ENCODE measurements at regions not wholly inside any gene's neighbourhood (a gene's known extent, or its start where the extent isn't known, plus 50 kb on each side); places are given as distances from the start of the nearest gene placed in this dataset.

DNA sequence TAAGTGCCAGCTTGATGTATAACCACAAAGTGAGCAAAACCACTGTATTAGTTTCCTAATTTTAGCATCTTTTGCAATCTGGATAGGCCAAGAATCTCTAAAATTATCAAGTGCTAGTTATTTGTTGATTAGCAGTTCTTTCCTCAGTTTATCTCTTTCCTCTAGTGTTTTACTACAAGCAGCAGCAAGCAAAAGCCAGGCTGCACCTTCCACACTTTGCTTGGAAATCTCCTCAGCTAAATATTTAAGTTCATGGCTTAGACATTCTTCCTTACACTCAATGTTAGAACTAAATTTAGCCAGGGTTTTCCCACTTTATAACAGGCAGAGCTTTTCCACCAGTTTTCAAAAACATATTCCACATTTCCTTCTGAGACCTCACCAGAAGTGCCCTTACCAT, 85.7 kb upstream of the BMPER start:
- no peak for DNase-seq

DNA sequence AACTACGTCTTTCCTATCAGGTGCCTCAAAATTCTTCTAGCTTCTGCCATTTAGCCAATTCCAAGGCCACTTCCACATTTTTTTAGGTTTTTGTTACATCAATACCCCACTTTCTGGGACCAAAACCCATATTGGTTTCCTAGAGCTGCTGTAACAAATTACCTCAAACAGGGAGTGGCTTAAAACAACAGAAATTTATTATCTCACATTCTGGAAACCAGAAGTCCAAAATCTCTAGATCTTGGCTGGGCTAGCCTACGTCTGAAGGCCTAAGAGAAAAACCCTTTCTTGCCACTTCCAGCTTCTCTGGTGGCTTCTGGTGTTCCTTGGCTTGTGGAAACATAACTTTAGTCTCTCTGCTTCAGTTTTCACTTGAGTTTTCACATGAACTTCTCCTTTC, 85.1 kb upstream of the BMPER start:
- DNase-seq = no peak

DNA sequence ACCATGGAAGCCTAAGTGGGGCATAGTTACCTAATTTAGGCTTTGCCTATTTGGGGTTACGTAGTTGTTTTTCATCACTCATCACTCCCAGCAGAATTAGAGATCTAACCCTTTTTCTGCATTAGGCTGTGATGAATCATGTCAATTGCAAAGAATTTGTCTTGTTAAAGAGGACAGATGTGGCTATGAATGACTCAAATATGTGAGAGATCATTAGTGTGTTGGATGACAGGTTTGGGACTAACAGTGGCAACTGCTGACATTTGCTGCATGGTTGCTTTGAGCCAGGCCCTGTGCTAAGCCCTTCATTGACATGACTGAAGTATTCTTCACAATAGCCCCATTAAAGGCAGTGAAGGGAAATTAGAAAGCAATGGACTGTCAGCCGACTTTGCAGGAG, 83.4 kb upstream of the BMPER start:
- no peak for DNase-seq

DNA sequence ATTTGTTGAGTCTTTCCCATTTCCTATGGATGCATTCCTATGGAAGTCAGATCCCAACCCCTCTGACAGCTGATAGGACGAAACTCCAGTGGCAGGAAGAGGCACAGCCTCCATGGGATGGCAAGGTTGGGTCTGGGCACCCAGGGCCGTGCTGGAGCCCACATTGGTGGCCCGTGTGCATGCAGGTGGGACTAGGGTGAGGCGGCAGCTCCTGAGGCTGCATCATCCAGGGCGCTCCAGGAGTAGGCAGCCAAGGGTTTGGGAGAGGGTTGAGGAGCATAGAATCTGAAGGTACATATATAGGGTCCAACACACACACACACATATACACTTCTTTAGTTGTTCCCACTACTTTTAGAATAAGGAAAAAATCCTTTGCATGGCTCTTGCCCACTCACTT, 81.4 kb upstream of the BMPER start:
- no peak for DNase-seq

DNA sequence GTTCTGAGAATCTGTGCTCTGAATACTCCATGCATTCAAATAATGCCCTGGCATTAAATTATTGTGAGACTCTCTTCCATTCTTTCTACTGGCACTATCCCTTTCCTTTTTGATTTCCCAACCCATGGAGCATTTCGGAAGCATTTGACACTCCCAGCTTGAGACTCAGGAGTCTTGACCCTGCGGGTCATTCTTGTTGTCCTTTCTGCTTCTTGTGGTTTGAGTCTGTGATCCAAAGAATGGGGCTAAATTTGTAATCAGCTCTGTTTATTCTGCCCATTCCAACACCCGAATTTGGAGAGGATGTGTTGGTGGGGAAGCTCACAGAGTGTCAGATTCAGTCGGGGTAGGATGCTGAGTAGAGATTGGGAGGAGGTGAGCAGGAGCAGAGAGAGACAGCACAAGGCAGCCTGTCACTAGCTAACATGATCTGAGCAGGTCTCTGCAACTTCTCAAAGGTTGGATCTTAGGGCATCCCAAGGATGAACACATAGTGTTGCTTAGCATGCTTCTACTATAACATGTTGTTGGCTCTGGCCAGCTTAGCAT, 80.4 kb upstream of the BMPER start:
- no peak for DNase-seq

DNA sequence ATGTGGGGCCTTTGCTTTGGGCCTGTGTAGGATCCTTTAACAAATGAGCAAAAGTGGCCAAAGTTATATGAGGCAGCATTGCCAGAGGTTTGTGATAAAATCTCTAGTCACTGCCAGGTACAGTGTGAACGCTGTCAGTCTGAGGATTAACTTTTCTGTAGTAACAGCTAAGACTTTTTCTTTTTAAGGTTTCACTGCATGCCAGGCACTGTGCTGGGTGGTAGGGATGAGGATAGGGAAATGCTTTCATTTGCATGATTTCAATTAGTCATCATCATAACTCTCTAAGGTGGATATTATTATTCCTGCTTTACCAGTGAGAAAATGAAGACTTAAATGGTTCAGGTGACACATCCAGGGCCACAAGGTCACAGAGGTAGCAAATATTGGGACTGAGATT, 79.7 kb upstream of the BMPER start:
- no peak for DNase-seq

DNA sequence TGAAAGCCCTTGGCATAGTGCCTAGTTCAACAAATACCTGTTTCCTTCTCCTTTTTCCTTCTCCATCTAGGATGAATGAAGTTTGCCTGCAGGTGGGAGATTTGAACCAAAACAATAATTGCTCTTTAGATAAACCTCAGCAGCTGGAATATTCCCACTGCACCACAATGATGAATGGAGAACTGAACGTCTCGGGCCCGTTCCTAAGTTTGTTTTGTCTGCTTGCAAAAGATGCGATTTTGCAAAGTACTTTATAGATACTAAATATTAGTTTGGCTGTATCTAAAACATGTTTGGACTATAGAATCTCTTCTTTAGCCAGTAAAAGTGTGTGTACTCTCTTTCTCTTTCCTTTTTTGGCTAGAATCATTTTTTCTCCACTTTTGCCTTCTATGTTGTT, 75.8 kb upstream of the BMPER start:
- no peak for DNase-seq

DNA sequence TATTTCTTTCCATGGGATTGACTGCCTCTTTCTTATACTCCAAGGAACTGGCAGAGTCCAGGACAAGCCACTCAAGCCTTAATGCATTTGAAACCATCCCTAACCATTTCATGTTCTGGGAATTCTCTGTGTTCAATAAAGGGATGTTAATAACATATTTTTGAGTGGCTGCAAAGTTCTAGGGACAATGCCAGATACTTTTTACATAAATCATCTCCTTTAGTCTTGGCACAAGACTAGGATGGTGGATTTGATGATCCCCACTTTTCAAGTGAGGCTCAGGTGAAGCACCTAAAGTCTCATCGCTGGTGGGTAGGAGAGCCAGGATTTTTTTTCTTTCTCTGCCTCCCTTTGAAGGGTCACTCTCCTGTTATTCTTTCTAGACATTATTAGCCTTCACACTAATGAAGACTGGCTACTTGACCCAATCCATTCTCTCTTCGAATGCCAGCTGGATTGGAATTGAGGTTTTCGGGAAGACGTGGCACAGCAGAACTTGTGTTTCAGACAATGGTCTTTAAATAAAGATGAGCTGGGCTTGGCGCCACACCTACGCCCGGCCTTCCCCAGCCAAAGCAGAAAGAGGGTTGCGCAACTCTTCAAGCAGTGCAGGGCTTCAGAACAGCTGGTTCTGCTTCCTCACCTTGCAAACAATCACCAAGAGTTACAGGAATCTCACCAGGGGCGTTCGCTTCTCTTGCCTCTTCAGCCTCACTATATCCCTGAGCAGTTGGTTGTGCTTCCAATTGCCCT, 73.8 kb upstream of the BMPER start:
- no peak for DNase-seq

DNA sequence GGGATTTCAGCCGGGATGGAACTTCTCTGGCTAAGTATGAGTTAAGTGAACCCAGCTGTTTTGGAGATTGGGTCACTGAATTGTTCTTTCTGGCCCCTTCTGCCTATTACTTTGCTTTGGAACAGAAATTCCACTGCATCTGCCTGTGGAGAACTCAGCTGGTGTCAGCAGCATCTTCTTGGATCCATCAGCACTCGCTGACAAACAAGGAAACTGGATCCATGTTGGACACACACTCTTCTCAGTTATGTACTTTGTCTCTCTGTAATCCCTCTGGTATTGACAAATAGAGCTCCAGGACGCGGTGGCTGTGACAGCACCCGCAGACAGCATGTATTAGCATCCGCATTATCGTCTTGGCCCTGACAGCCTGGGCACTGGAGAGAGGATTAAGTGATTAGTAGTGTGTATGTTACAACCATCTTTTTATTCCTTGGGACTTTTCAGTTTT, 73.0 kb upstream of the BMPER start:
- DNase-seq = no peak

DNA sequence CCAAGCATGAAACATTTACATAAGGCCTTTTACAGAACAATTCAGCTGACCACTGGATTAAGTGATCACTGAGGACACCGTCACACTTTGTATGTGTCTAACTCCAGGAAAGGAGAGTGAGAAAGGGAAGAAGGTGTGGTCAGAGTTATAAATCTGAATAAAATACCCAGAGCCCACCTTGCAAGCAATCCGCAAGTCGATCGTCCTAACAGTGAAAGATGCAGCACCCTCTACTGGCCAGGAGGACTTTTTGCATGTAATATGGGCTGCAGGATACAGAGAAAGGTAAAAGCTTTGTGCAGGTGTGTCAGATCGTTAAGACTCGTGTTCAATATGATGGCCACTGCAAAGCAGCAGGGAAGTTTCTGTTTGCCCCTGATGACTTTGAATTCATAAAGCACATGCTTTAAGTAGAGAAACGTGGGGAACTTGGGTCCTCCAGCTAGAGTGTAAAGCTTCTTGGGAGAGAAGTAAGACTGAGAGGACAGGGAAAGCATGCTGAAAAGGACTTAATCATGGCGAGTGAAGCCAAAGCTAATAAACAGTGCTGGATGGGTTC, 68.5 kb upstream of the BMPER start:
- DNase-seq = no peak

DNA sequence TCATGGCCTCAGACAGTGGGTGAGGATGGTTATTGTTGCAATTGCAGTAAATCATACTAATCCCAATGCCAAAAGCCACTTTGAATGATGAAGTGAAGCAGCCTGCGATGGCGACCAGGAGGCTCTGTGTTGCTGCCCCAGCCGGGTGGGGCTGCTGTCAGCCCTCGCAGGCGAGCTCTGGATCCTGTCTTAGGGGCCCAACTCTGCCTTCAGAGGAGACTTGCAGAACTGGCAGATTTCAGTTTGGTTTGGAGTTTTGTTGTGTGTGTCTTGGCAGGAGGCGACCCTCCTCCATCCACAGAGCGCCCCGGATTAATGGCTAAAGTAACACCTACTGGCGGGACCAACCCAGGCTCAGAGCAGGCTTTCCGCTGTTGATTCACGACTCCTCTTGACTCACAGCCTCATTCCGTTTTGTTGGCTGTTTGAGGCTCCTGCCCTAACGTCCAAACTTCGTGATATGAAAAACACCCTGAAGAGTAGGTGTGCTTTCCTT, 67.9 kb upstream of the BMPER start:
- DNase-seq = no peak

DNA sequence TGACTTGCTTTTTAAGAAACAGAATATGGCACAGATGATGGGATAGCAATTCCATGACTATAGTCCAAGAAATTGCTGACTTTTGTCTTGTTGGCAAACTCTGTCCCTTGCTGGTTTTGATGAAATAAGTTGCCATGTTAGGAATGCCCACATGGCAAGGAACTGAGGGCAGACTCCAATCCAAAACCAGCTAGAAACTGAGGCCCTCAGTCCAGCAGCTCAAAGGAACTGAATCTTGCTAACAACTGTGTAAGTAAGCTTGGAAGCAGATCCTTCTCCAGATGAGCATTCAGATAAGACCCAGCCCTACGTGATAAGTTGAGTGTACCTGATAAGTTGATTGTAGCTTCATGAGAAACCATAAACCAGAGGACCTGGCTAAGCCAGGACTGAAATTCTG, 64.3 kb upstream of the BMPER start:
- DNase-seq = no peak

DNA sequence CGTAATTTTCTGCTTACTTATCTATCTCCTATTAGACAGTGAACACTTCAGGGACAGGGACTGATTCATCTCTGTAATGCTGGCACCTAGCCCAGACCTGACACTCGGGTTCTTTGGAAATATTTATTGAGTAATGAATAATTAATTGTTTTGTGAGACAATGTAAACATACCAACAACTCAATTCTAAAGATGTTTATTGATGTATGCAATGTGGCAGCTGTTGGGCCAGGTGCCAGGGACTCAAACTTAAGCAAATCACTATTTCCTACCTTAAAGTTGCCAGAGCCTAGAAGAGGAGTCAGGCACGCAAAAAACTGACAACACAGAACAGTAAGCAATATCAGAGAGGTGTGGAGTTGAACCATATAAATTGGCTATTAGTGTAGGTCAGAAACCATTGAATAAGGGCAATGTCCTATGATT, 63.6 kb upstream of the BMPER start:
- no peak for DNase-seq

DNA sequence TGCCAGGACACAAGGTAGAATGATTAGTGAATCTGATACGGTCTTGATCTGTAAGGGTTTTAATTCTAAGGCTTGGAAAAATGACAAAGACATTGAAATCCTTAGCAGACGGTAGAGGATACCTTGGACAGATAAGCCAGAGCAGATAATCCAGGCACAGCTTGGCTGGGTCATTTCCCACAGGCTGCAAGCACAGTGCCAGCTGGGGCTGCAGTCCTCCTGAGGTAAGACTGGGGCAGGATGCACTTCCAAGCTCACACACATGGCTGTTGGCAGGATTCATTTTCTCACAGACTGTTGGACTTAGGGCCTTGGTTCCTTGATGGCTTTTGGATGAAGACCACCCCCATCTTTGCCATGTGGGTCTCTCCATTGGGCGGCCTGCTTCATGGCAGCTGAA, 63.2 kb upstream of the BMPER start:
- no peak for DNase-seq

DNA sequence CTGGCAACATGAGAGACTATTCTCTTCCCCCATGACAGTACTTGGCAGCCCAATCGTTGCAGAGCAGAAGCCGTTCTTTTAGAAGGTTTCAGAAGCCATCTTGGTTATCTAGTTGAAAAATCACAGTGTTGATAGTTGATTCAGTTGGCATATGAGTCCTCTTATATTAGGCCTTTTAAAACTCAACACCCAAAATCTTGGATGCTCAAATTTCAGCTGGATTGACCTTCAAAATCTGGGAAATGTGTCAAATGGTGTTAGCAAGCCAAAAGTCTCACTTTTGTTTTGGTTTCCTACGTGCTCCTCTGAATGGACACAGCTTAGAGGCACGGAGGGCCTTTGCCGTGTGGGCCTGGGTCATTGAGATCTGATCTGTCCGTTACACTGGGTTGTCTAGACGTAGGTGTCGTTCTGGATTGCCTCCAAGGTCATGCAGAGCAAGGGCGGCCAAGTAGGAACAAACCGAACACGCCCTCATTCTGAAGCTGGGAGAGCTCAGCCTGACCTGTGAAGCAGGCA, 59.3 kb upstream of the BMPER start:
- DNase-seq = no peak

DNA sequence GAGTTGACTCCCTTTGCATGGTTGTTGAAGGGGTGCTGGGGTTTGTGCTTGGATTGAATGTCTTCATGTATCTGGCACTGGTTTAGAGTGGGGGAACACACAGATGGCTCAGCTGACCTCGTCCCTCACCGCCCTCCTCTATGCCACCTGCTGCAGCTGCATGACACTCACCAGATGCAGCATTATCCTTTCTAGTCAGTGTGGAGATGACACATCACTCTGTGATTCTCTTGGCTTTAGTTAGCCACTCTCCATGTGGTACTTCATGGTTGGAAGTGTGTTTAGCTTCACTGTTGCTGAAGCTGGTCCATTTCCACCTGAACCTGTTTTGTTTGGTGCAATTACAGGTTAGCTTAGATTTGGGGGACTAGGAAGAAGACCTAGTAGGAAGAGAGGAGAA, 56.3 kb upstream of the BMPER start:
- no peak for DNase-seq

DNA sequence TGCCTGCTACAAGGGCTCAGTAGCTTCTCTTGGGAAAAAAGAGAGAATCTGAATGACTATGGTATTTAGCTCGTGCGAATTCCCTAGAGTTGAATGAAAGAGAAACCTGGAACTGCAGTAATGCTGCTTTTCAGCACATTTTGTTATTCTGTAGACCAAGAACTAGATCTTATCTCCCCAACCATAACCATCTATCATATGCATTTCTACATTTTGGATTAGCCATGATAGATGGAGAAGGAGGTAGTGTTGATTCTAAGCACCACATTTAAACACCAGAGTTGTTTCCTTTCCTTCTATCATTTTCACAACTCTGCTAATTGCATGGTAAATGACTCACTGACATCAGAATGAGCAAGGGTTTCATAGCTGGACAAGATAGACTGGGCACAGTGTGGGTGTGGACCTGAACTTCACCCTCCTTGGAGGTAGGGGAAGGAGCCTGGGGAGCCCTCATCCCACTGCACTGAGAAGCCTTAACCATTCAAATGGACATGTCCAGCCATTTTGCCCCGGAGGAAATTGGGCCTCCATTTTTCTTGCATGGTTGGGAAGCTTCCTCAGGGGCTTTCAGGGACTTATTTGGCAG, 55.3 kb upstream of the BMPER start:
- no peak for DNase-seq

DNA sequence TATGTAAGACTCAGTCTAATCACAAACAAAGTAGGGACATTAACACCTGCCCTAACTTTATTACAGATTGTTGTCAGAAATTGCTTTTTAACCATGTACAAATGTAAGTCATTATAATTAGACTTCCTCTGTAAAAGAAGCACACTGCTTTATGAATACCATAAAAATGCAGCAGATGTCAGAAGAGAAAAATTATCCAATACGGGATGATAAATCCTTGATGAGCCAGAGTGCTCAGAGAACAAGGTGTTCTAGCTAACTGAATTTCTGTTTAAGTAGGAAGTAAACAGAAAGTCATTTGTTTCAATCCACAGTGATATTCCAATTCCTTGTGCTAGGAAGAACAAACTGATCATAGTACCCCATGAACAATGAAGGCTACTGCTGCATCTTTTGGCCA, 54.6 kb upstream of the BMPER start:
- no peak for DNase-seq

DNA sequence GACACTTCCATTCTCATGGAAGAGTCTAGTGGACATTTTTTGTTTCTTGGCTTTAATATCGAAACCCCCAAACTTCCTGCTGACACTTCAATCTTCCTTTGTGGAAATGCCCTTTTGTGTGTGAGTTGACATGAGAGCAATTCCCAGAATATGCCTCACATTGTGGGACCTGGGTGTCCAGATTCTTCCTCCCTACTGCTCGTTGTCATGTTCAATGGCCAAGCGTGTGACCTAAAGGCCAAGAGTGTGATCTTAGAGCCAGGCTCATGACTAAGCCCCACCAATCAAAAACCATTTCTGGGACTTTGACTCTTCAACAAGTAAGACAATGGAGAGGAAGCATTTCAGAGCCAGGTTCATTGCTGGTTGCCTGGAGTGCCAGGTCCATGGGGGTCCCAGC, 52.5 kb upstream of the BMPER start:
- DNase-seq = no peak

DNA sequence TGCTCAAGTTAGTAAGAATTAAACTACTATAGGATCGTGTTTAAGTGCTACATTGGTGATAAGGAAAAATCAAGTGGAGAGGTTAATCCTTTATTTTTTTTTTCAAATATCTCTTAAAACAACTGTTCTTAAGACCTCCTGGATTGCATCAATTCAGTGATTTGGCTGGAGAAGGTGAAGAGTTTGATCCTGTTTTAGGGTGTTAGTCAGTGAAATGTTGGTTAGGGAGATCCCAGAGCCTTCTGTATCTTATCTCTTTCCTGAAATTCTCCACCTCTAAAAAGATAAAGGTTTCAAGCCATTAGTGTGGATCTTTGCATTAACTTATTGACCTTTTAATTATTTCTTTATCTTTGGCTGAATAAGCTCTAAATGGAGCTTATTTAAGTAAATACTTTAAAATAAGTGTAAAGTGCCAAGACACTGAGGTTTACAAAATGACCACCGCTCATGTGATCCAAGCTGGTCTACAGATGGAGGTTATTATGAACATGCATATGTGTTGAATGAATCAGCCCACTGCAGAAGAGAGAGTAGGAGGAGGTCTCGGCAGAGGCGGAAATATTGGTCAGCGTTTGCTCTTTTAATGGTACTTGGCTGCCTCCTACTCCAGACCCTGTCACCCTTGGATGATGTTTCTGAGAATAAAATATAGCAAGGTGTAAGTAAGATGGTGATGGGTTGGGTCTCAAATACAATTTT, 51.8 kb upstream of the BMPER start:
- no peak for DNase-seq

DNA sequence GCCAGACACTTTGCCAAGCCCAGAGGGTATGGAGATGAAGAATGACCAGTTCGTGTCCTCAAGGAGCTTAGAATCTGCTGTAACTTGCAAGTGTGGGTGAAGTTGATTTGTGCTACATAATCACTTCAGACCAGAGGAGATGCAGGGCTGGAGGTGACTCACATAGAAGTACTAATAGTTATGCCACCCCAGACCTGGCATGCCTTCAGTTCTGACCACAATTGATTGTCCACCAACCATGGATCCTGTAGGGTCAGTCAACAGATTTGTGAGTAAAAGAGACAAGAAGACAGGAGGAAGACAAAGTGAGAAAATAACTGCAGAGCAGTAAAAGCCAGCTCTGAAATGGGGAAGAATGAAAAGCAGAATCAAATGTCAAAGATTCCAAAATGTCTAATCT, 51.2 kb upstream of the BMPER start:
- peak; percentile 25 for DNase-seq

DNA sequence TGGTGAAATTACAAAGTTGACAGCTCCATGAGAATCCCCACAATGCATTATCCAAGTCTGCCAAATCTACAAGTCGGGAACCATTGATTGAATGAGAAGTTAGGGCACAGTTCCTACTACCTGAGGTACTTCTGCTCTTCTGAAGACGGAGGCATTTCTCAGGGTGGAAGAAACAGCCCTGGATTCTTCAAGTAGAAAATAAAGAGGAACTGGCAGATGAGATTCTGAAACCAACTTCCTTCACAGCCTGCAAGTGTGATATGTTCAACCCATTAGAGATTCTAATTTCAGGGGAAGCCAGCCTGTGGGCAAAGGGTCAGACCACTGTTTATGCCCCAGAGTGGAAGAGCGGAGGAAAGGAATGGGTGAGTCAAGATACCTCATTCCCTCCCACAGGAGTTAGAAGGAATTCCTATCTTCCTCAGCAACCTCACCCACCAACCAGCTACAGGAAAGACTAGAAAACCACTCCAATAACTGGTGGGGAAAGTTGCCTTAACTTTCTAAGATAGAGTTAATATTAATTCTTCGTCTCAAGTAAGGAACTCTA, 50.5 kb upstream of the BMPER start:
- peak; percentile 9 for DNase-seq

Measured in GOT3 (cell line).